Endothelial cell (in vitro differentiated cells): ENCODE measurements at regions not wholly inside any gene's neighbourhood (a gene's known extent, or its start where the extent isn't known, plus 50 kb on each side); places are given as distances from the start of the nearest gene placed in this dataset.

ENCODE experiments used
- DNase-seq: peaks from one replicate; pipeline ENCODE4 v3.0.0; 2021; ENCODE audit warnings: low spot score
- H3K27ac Mint-ChIP-seq: one replicate; pipeline ENCODE4 v1.8.0; 2021; ENCODE audit warnings: mixed read lengths, inconsistent platforms; ENCODE audit not compliant: unreplicated experiment
- H3K27me3 Mint-ChIP-seq: one replicate; pipeline ENCODE4 v1.8.0; 2021; ENCODE audit warnings: mild to moderate bottlenecking, moderate library complexity, mixed read lengths, inconsistent platforms; ENCODE audit not compliant: unreplicated experiment
- H3K36me3 Mint-ChIP-seq: one replicate; pipeline ENCODE4 v1.8.0; 2021; ENCODE audit warnings: mild to moderate bottlenecking, low read depth, mixed read lengths, inconsistent platforms; ENCODE audit not compliant: unreplicated experiment
- H3K4me1 Mint-ChIP-seq: one replicate; pipeline ENCODE4 v1.8.0; 2021; ENCODE audit warnings: mild to moderate bottlenecking, mixed read lengths, inconsistent platforms; ENCODE audit not compliant: unreplicated experiment
- H3K4me3 Mint-ChIP-seq: one replicate; pipeline ENCODE4 v1.8.0; 2021; ENCODE audit warnings: mild to moderate bottlenecking, mixed read lengths, inconsistent platforms; ENCODE audit not compliant: unreplicated experiment
- H3K9me3 Mint-ChIP-seq: one replicate; pipeline ENCODE4 v1.8.0; 2021; ENCODE audit warnings: mixed read lengths, inconsistent platforms; ENCODE audit not compliant: unreplicated experiment
- CTCF ChIP-seq: fragments of 200-600 bp; sonication (generic); IDR thresholded peaks from one replicate; pipeline ENCODE4 v1.5.0; 2021; ENCODE audit warnings: antibody characterized with exemption; ENCODE audit not compliant: unreplicated experiment

GRCh38 chr7:98686466-98687080 lies 69.5 kb downstream of the NPTX2 start:
- Mint-ChIP-seq H3K27ac (no peak overlapping the region), H3K4me3 (no peak overlapping the region), H3K4me1 (no peaks in the 10 kb centered on the region), H3K36me3 (peaks cover 4% of the 10 kb centered on the region), H3K27me3 (peaks cover 3% of the 10 kb centered on the region), H3K9me3 (peaks cover 4% of the 10 kb centered on the region)
- no peak for DNase-seq
- TF ChIP-seq CTCF, result no peak

DNA sequence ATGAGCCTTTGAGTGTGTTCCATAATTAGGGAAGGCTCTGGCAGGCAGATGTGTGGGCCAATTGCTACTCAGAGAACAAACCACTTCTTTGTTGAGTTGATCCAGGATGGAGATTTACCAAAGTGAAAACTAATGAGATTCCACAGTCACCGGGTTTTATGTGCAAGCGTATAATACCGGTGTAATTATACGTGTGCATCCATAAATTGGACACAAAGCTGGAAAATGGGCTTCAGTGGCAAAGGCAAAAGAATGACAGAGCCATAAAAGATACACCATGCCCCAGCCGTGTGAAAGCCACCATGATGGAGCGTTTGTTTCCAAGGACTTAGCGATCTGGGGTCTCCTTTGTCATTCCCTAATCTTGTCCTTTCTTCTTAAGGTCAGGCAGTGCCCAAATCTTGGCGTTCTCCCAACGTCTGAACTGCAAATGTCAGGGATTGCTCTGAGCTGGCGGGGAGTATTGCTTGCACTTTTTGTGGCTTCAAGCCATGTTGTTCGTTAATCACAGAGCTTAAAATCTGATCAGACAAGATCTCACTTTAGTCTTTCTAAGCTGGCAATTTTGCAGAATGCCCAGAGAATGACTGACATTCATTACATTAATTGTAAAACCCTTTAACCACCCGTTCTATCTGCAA lies 70.1 kb downstream of the NPTX2 start:
- TF ChIP-seq CTCF, result no peak
- H3K27ac Mint-ChIP-seq, result no peak overlapping the region
- H3K4me3 Mint-ChIP-seq, result no peak overlapping the region
- peaks cover 7% of the 10 kb centered on the region for H3K36me3 Mint-ChIP-seq
- peaks cover 8% of the 10 kb centered on the region for H3K9me3 Mint-ChIP-seq
- H3K27me3 Mint-ChIP-seq, result peaks cover 3% of the 10 kb centered on the region
- H3K4me1 Mint-ChIP-seq, result no peaks in the 10 kb centered on the region
- DNase-seq, result no peak

DNA sequence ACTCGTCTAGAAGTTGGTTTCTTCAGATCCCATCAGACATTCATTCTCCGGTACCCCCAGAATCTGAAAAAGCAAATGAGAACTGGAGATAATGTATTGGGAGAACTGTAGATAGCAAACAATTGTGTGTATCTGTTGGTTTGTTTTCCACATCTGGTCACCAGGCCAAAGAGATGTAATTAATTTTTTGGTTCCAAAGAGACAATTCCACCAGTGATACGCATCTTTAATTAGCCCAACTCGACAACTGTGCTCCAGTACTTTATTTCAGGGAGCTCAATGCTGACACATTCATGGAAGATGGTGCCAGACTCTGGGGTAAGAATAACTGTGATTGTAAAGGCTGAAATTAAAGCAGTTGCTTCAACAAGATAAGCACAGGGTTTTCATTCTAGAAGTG lies 74.5 kb downstream of the NPTX2 start:
- peaks cover 8% of the 10 kb centered on the region for H3K9me3 Mint-ChIP-seq
- H3K4me3 Mint-ChIP-seq, result no peak overlapping the region
- no peak overlapping the region for H3K27ac Mint-ChIP-seq
- no peak for TF ChIP-seq CTCF
- DNase-seq, result no peak
- no peaks in the 10 kb centered on the region for H3K27me3 Mint-ChIP-seq
- H3K36me3 Mint-ChIP-seq, result peaks cover 7% of the 10 kb centered on the region
- H3K4me1 Mint-ChIP-seq, result no peaks in the 10 kb centered on the region

GRCh38 chr7:98697083-98697482 lies 80.0 kb downstream of the NPTX2 start:
- no peak overlapping the region for H3K27ac Mint-ChIP-seq
- no peaks in the 10 kb centered on the region for H3K9me3 Mint-ChIP-seq
- no peak for DNase-seq
- no peak overlapping the region for H3K4me3 Mint-ChIP-seq
- TF ChIP-seq CTCF, result no peak
- no peaks in the 10 kb centered on the region for H3K4me1 Mint-ChIP-seq
- H3K36me3 Mint-ChIP-seq, result no peaks in the 10 kb centered on the region
- peaks cover 2% of the 10 kb centered on the region for H3K27me3 Mint-ChIP-seq

DNA sequence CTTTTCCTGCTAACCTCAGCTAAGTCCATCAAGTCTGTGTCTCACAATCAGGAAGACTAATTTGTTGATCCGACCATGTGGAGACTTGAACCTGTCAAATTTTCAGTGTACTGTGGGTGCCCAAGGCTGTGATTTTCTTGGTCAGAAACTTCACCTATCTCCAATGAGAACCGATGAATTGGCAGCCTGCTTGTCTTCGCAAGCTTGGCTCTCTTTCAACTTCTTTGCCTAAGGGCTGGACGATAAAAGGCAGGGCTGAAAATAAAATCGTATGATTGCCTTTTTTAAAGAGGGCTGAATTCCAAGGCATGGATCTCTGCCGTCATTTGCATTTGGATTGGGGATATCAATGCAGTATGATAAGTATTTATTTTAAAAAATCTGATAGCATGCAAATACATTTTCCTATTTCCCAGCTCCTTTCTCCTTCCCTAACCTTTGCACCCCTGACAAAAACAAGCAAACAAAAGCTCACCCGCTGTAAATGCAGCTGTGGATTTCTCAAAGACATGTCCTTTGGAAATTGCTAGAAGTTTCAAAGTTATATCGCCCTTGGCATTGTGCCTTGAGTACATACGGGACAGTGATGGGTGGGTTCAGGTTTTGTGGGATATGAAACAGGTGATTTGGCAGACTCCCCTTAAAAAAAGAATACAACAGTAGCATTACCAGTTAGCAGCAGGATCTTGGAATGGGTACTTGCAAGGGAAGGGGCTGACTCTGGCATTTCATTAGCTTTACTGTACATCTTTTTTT lies 80.6 kb downstream of the NPTX2 start:
- TF ChIP-seq CTCF, result no peak
- DNase-seq, result no peak
- Mint-ChIP-seq H3K4me1 (no peaks in the 10 kb centered on the region), H3K36me3 (no peaks in the 10 kb centered on the region), H3K27ac (no peak overlapping the region), H3K27me3 (peaks cover 2% of the 10 kb centered on the region), H3K4me3 (no peak overlapping the region), H3K9me3 (no peaks in the 10 kb centered on the region)
